HCT116 (cell line): ENCODE measurements at regions not wholly inside any gene's neighbourhood (a gene's known extent, or its start where the extent isn't known, plus 50 kb on each side); places are given as distances from the start of the nearest gene placed in this dataset.

Experiments used
- ATAC-seq: fragments of 200-7000 bp; cut with Tn5 transposase; 2 replicates; pipeline ENCODE4 v1.9.1; 2020; ENCODE audit warnings: mild to moderate bottlenecking, moderate library complexity
- BruUV-seq: library from RNA; stranded (reverse); fragments of 400-500 nt; replicated peaks from 2 replicates; lab custom pipeline; 2021; lab: Mats Ljungman, UMichigan
- CTCF ChIA-PET: fragments of 300-600 bp; sonication (Branson Sonifier 250); formaldehyde crosslinking; loops from one replicate; lab custom pipeline; 2021; ENCODE audit warnings: antibody characterized with exemption; lab: Charles Lee
- POLR2A ChIA-PET: fragments of 300-600, 350-600 bp; sonication (Branson Sonifier 250); formaldehyde crosslinking; loops from one replicate; lab custom pipeline; 2021; ENCODE audit warnings: antibody characterized with exemption; lab: Charles Lee
- RAD21 ChIA-PET, 2 experiments: fragments of 300-600 bp; sonication (Branson Sonifier 250); formaldehyde crosslinking; loops; one replicate each; lab custom pipeline; 2023; ENCODE audit warnings: low total read pairs in 2 of 2; ENCODE audit not compliant: uncharacterized antibody in 2 of 2, unreplicated experiment in 2 of 2, low non-redundant PET in 1 of 2; lab: Charles Lee
- DNase-seq: peaks from one replicate; pipeline ENCODE4 v3.0.0-alpha.2; 2010; ENCODE audit warnings: low read depth, low spot score
- H2AFZ ChIP-seq: fragments of 200-600 bp; shearing (Covaris generic), sonication (generic); 2 replicates; pipeline ENCODE4 v1.6.1; 2017; ENCODE audit warnings: low read depth, mixed run types, mixed read lengths, antibody characterized with exemption, low read length; ENCODE audit not compliant: poor library complexity, severe bottlenecking
- H3K27ac ChIP-seq: 2 replicates; pipeline ENCODE4 v1.5.1; 2012; ENCODE audit warnings: low read depth, low read length
- H3K27me3 ChIP-seq: fragments of 200-600 bp; sonication (generic); 2 replicates; pipeline ENCODE4 v1.6.1; 2016; ENCODE audit warnings: mixed run types, low read length, mixed read lengths; ENCODE audit not compliant: insufficient read depth
- H3K36me3 ChIP-seq, 2 experiments: fragments of 200-500 bp in 1 of 2; fragments of 200-600 bp in 1 of 2; sonication (Bioruptor generic) in 1 of 2; sonication (generic) in 1 of 2; 2 replicates each; pipeline versions ENCODE4 v1.5.1 to v1.6.1; 2014 to 2016; ENCODE audit warnings: low read length in 2 of 2, inconsistent platforms in 1 of 2, mixed read lengths in 1 of 2, mixed run types in 1 of 2; ENCODE audit not compliant: insufficient read depth in 2 of 2, control insufficient read depth in 1 of 2
- H3K4me1 ChIP-seq, 2 experiments: fragments of 200-600 bp in 1 of 2; sonication (generic) in 1 of 2; 2 replicates each; pipeline versions ENCODE4 v1.5.1 to v1.6.1; 2012 to 2017; ENCODE audit warnings: low read length in 2 of 2, inconsistent platforms in 1 of 2, mild to moderate bottlenecking in 1 of 2, mixed read lengths in 1 of 2, mixed run types in 1 of 2, moderate library complexity in 1 of 2; ENCODE audit not compliant: insufficient read depth in 2 of 2, control insufficient read depth in 1 of 2
- H3K4me2 ChIP-seq: fragments of 200-600 bp; sonication (generic); 2 replicates; pipeline ENCODE4 v1.6.1; 2017; ENCODE audit warnings: mixed run types, low read length, mixed read lengths
- H3K4me3 ChIP-seq, 2 experiments: fragments of 200-600 bp in 1 of 2; sonication (generic) in 1 of 2; replicated peaks in 1 of 2; 2 replicates each; pipeline ENCODE4 v1.5.1; 2011 to 2016; ENCODE audit warnings: low read length in 2 of 2, control low read depth in 1 of 2, low read depth in 1 of 2, mild to moderate bottlenecking in 1 of 2, mixed read lengths in 1 of 2, mixed run types in 1 of 2
- H3K79me2 ChIP-seq: fragments of 200-600 bp; sonication (generic); 2 replicates; pipeline ENCODE4 v1.6.1; 2017; ENCODE audit warnings: mild to moderate bottlenecking, mixed run types, low read length, moderate library complexity, mixed read lengths; ENCODE audit not compliant: insufficient read depth
- H3K9ac ChIP-seq: fragments of 200-600 bp; sonication (generic); 2 replicates; pipeline ENCODE4 v1.6.1; 2016; ENCODE audit warnings: low read length, mixed read lengths
- H3K9me2 ChIP-seq: fragments of 200-600 bp; sonication (generic), shearing (Covaris generic); 2 replicates; pipeline ENCODE4 v1.6.1; 2017; ENCODE audit warnings: mixed run types, mild to moderate bottlenecking, moderate library complexity; ENCODE audit not compliant: insufficient read depth
- H3K9me3 ChIP-seq, 2 experiments: fragments of 200-500 bp in 1 of 2; fragments of 200-600 bp in 1 of 2; sonication (Bioruptor generic) in 1 of 2; sonication (generic) in 1 of 2; 2 replicates each; pipeline ENCODE4 v1.6.1; 2014 to 2017; ENCODE audit warnings: low read length in 2 of 2, mixed read lengths in 2 of 2, inconsistent platforms in 1 of 2, low read depth in 1 of 2, mild to moderate bottlenecking in 1 of 2, mixed run types in 1 of 2, moderate library complexity in 1 of 2; ENCODE audit not compliant: control insufficient read depth in 1 of 2, insufficient read depth in 1 of 2
- H4K20me1 ChIP-seq: fragments of 200-600 bp; sonication (generic), shearing (Covaris generic); 2 replicates; pipeline ENCODE4 v1.6.1; 2017; ENCODE audit warnings: mixed run types, mild to moderate bottlenecking, moderate library complexity; ENCODE audit not compliant: insufficient read depth
- EGR1 ChIP-seq: IDR thresholded peaks from 2 replicates; pipeline ENCODE4 v1.6.1; 2012; ENCODE audit warnings: low read depth
- ELF1 ChIP-seq: IDR thresholded peaks from 2 replicates; pipeline ENCODE4 v1.6.1; 2012; ENCODE audit warnings: low read depth, borderline replicate concordance
- FOSL1 ChIP-seq: IDR thresholded peaks from 2 replicates; pipeline ENCODE4 v1.6.1; 2012; ENCODE audit warnings: low read depth
- POLR2A ChIP-seq: IDR thresholded peaks from 2 replicates; pipeline ENCODE4 v1.7.0; 2011; ENCODE audit warnings: borderline replicate concordance; ENCODE audit not compliant: insufficient read depth, insufficient read length; ENCODE audit errors: extremely low read depth
- RAD21 ChIP-seq: IDR thresholded peaks from 2 replicates; pipeline ENCODE4 v1.6.1; 2012; ENCODE audit warnings: low read depth, mild to moderate bottlenecking
- SP1 ChIP-seq: IDR thresholded peaks from 2 replicates; pipeline ENCODE4 v1.6.1; 2012; ENCODE audit warnings: low read depth
- SRF ChIP-seq: IDR thresholded peaks from 2 replicates; pipeline ENCODE4 v1.6.1; 2012; ENCODE audit warnings: low read depth
- YY1 ChIP-seq: IDR thresholded peaks from 2 replicates; pipeline ENCODE4 v1.6.1; 2011; ENCODE audit warnings: low read length, low read depth, moderate library complexity, mild to moderate bottlenecking; ENCODE audit not compliant: insufficient replicate concordance; ENCODE audit errors: extremely low read depth
- ZFX ChIP-seq: fragments of 450-650 bp; IDR thresholded peaks from 2 replicates; pipeline ENCODE4 v1.6.1; 2017
- intact Hi-C: fragments of 100-400 bp; cut with micrococcal nuclease; formaldehyde crosslinking; loops from 2 replicates; pipeline ENCODE4 v1.10.0; 2022
- TF ChIP-seq, protein P1 (sequence below), 3 experiments: fragments of 200-600 bp in 1 of 3; sonication (generic) in 1 of 3; IDR thresholded peaks in 2 of 3; conservative IDR thresholded peaks in 1 of 3; 2 replicates each; pipeline ENCODE4 v1.5.1; 2012 to 2017; ENCODE audit warnings: low read depth in 2 of 3, low read length in 2 of 3, antibody characterized with exemption in 1 of 3, borderline replicate concordance in 1 of 3, control low read depth in 1 of 3, mild to moderate bottlenecking in 1 of 3, mixed read lengths in 1 of 3, mixed run types in 1 of 3, moderate library complexity in 1 of 3; ENCODE audit not compliant: insufficient read depth in 1 of 3
- TF ChIP-seq, protein P2 (sequence below): IDR thresholded peaks from 2 replicates; pipeline ENCODE4 v1.6.1; 2012
- TF ChIP-seq, protein P3 (sequence below): IDR thresholded peaks from 2 replicates; pipeline ENCODE4 v1.6.1; 2011; ENCODE audit warnings: mild to moderate bottlenecking, low read length, moderate library complexity; ENCODE audit not compliant: insufficient replicate concordance; ENCODE audit errors: extremely low read depth

DNA sequence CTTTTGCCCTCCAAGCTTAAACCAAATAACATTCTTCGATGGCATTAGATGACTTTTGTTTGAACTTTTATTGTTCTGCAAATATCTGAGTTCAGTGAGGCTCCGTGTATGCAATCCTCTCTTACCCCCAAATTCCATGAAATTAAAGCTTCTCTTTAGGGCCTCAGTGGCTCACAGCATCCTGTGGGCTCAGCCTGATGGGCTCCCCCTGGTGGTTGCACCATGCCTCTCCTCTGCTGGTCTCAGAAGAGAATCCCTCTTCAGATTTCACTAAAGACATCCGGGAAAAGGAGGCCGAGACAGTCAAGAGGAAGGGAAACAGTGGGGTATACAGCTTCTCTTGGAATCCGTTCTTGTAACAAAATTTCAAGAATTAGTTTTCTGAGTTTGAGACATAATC lies 331.6 kb upstream of the NT5E start:
- Histone ChIP-seq H3K9ac (no peak overlapping the region), H3K27me3 (peaks cover 8% of the 10 kb centered on the region; the same call in 1 of the 2 replicates), H3K27ac (no peak overlapping the region), H3K79me2 (no peaks in the 10 kb centered on the region), H3K4me2 (no peak overlapping the region), H4K20me1 (no peaks in the 10 kb centered on the region), H3K9me3 (no peaks in the 10 kb centered on the region), H3K36me3 (no peaks in the 10 kb centered on the region), H3K4me3 (no peak overlapping the region), H3K9me2 (no peaks in the 10 kb centered on the region), H2AFZ (no peak overlapping the region), H3K4me1 (no peaks in the 10 kb centered on the region)
- ATAC-seq (peak; percentile 40; the same call in 1 of the 2 replicates), DNase-seq (no peak)
- intact Hi-C loops: no loop called here
- RAD21 ChIA-PET: no interaction called here
- POLR2A ChIA-PET: no interaction called here
- no TSS peak for BruUV-seq
- TF ChIP-seq, protein P1, sequence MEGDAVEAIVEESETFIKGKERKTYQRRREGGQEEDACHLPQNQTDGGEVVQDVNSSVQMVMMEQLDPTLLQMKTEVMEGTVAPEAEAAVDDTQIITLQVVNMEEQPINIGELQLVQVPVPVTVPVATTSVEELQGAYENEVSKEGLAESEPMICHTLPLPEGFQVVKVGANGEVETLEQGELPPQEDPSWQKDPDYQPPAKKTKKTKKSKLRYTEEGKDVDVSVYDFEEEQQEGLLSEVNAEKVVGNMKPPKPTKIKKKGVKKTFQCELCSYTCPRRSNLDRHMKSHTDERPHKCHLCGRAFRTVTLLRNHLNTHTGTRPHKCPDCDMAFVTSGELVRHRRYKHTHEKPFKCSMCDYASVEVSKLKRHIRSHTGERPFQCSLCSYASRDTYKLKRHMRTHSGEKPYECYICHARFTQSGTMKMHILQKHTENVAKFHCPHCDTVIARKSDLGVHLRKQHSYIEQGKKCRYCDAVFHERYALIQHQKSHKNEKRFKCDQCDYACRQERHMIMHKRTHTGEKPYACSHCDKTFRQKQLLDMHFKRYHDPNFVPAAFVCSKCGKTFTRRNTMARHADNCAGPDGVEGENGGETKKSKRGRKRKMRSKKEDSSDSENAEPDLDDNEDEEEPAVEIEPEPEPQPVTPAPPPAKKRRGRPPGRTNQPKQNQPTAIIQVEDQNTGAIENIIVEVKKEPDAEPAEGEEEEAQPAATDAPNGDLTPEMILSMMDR (IDR thresholded peaks at IDR 0.05 in 2 of 3, conservative IDR thresholded peaks at IDR 0.05 in 1 of 3; ENCODE audit: borderline replicate concordance in 1 of 3, insufficient read depth in 1 of 3, low read depth in 2 of 3, low read length in 2 of 3): peak in 2 of 3 experiments; percentile 39 to 57; a peak in 4 of 6 replicates
- TF ChIP-seq FOSL1: no peak
- CTCF ChIA-PET: interaction anchor here (1.1 to 1.6 kb wide), 4 partner anchors 8 to 30 kb away, joined by 3 to 6 read pairs (median 4); no protein-coding TSS in a partner anchor

DNA sequence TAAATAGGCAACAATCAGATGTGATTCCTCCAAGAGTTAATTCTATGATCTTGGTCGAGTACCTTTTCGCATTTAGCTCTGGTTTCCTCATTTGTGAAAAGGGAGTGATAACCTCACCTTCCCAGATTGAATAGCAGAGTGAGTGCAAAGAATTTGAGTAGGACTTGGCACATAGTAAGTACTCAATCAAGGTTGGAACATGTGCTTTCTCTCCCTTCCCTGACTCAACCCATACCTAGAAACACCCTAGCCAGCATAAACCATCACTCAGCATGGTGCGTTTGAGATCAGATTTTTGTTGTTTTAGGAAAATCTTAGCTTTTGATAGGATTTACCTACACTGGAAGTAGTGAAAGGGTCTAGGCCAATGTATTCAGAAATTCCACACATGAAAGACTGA lies 333.4 kb upstream of the NT5E start:
- ChIA-PET RAD21 (no interaction called here), POLR2A (no interaction called here), CTCF (no interaction called here)
- Histone ChIP-seq H3K4me2 (no peak overlapping the region), H3K9me2 (no peaks in the 10 kb centered on the region), H2AFZ (no peak overlapping the region), H3K27me3 (peaks cover 8% of the 10 kb centered on the region; the same call in 1 of the 2 replicates), H3K4me1 (no peaks in the 10 kb centered on the region), H3K9me3 (no peaks in the 10 kb centered on the region), H3K79me2 (no peaks in the 10 kb centered on the region), H3K9ac (no peak overlapping the region), H3K4me3 (no peak overlapping the region), H3K27ac (no peak overlapping the region), H4K20me1 (no peaks in the 10 kb centered on the region), H3K36me3 (no peaks in the 10 kb centered on the region)
- BruUV-seq: no TSS peak
- no peak for DNase-seq
- intact Hi-C loops: no loop called here
- ATAC-seq: no peak
- TF ChIP-seq FOSL1 (no peak), SP1 (no peak), SRF (no peak), RAD21 (no peak), YY1 (no peak), ZFX (no peak), ELF1 (no peak), EGR1 (no peak), POLR2A (no peak)
- TF ChIP-seq, protein P2, sequence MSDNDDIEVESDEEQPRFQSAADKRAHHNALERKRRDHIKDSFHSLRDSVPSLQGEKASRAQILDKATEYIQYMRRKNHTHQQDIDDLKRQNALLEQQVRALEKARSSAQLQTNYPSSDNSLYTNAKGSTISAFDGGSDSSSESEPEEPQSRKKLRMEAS: no peak
- TF ChIP-seq, protein P1 (IDR thresholded peaks at IDR 0.05 in 2 of 3, conservative IDR thresholded peaks at IDR 0.05 in 1 of 3; ENCODE audit: borderline replicate concordance in 1 of 3, insufficient read depth in 1 of 3, low read depth in 2 of 3, low read length in 2 of 3): no peak
- TF ChIP-seq, protein P3, sequence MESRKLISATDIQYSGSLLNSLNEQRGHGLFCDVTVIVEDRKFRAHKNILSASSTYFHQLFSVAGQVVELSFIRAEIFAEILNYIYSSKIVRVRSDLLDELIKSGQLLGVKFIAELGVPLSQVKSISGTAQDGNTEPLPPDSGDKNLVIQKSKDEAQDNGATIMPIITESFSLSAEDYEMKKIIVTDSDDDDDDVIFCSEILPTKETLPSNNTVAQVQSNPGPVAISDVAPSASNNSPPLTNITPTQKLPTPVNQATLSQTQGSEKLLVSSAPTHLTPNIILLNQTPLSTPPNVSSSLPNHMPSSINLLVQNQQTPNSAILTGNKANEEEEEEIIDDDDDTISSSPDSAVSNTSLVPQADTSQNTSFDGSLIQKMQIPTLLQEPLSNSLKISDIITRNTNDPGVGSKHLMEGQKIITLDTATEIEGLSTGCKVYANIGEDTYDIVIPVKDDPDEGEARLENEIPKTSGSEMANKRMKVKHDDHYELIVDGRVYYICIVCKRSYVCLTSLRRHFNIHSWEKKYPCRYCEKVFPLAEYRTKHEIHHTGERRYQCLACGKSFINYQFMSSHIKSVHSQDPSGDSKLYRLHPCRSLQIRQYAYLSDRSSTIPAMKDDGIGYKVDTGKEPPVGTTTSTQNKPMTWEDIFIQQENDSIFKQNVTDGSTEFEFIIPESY: no peak
